SK-N-SH (cell line): ENCODE measurements at regions not wholly inside any gene's neighbourhood (a gene's known extent, or its start where the extent isn't known, plus 50 kb on each side); places are given as distances from the start of the nearest gene placed in this dataset.

ENCODE experiments used
- CTCF ChIA-PET: fragments of 300-600, 350-600 bp; formaldehyde crosslinking; extraction: SDS; loops from one replicate; lab custom pipeline; 2021; lab: Yijun Ruan, JAX
- POLR2A ChIA-PET: fragments of 350-600 bp; sonication (Branson Sonifier 250); formaldehyde crosslinking; extraction: SDS; loops from one replicate; lab custom pipeline; 2020; ENCODE audit warnings: antibody characterized with exemption, inconsistent platforms; lab: Yijun Ruan, JAX
- DNase-seq: peaks from one replicate; pipeline ENCODE4 v3.0.0; 2012
- H2AFZ ChIP-seq: fragments of 200-600 bp; sonication (generic); 2 replicates; pipeline ENCODE4 v1.8.1; 2016; ENCODE audit warnings: antibody characterized with exemption, mild to moderate bottlenecking, low read depth
- H3F3A ChIP-seq: fragments of 200-600 bp; sonication (generic); replicated peaks from 2 replicates; pipeline ENCODE3; 2016; ENCODE audit warnings: antibody characterized with exemption, mild to moderate bottlenecking; ENCODE audit not compliant: insufficient read depth
- H3K27ac ChIP-seq, 2 experiments: fragments of 200-500 bp in 1 of 2; fragments of 200-600 bp in 1 of 2; sonication (Bioruptor generic) in 1 of 2; sonication (generic), shearing (Covaris generic) in 1 of 2; 2 replicates each; pipeline versions ENCODE4 v1.5.1 to v1.6.1; 2014 to 2016; ENCODE audit warnings: low read depth in 2 of 2, inconsistent platforms in 1 of 2, low read length in 1 of 2, mild to moderate bottlenecking in 1 of 2, mixed read lengths in 1 of 2
- H3K27me3 ChIP-seq: fragments of 200-600 bp; sonication (generic), shearing (Covaris generic); 2 replicates; pipeline ENCODE4 v1.6.1; 2016; ENCODE audit warnings: mixed run types; ENCODE audit not compliant: insufficient read depth
- H3K36me3 ChIP-seq, 2 experiments: fragments of 200-500 bp in 1 of 2; fragments of 200-600 bp in 1 of 2; sonication (Bioruptor generic) in 1 of 2; sonication (generic) in 1 of 2; replicated peaks in 1 of 2; 2 replicates each; pipeline versions ENCODE3 to v1.5.1; 2014 to 2016; ENCODE audit warnings: low read length in 1 of 2, mild to moderate bottlenecking in 1 of 2; ENCODE audit not compliant: insufficient read depth in 2 of 2, control insufficient read depth in 1 of 2
- H3K4me1 ChIP-seq, 2 experiments: fragments of 200-500 bp in 1 of 2; fragments of 200-600 bp in 1 of 2; sonication (Bioruptor generic) in 1 of 2; sonication (generic), shearing (Covaris generic) in 1 of 2; 2 replicates each; pipeline versions ENCODE4 v1.5.1 to v1.6.1; 2014 to 2016; ENCODE audit warnings: low read depth in 1 of 2, low read length in 1 of 2, mixed run types in 1 of 2; ENCODE audit not compliant: insufficient read depth in 2 of 2, control insufficient read depth in 1 of 2
- H3K4me2 ChIP-seq: fragments of 200-600 bp; sonication (generic), shearing (Covaris generic); 2 replicates; pipeline ENCODE4 v1.6.1; 2017; ENCODE audit warnings: mixed run types
- H3K4me3 ChIP-seq, 2 experiments: fragments of 200-500 bp in 1 of 2; fragments of 200-600 bp in 1 of 2; sonication (Bioruptor generic) in 1 of 2; sonication (generic), shearing (Covaris generic) in 1 of 2; 2 replicates each; pipeline versions ENCODE4 v1.5.1 to v1.8.1; 2014 to 2016; ENCODE audit warnings: low read depth in 2 of 2, inconsistent platforms in 1 of 2, low read length in 1 of 2, mild to moderate bottlenecking in 1 of 2, mixed read lengths in 1 of 2, moderate library complexity in 1 of 2
- H3K79me2 ChIP-seq: fragments of 200-600 bp; sonication (generic); 2 replicates; pipeline ENCODE4 v1.8.1; 2017; ENCODE audit warnings: mild to moderate bottlenecking; ENCODE audit not compliant: insufficient read depth
- H3K9ac ChIP-seq: fragments of 200-600 bp; sonication (generic); 2 replicates; pipeline ENCODE4 v1.6.1; 2017; ENCODE audit warnings: mixed run types
- H3K9me2 ChIP-seq: fragments of 200-600 bp; sonication (generic); 2 replicates; pipeline ENCODE4 v1.6.1; 2017; ENCODE audit warnings: mixed run types
- H3K9me3 ChIP-seq: fragments of 200-600 bp; sonication (generic); 2 replicates; pipeline ENCODE4 v1.6.1; 2017; ENCODE audit warnings: mixed run types, mild to moderate bottlenecking, moderate library complexity
- H4K20me1 ChIP-seq: fragments of 200-600 bp; sonication (generic); 2 replicates; pipeline ENCODE4 v1.6.1; 2017; ENCODE audit warnings: mild to moderate bottlenecking, mixed run types; ENCODE audit not compliant: insufficient read depth
- CTCF ChIP-seq: fragments of 200-600 bp; sonication (generic); IDR thresholded peaks from 2 replicates; pipeline ENCODE4 v1.6.1; 2017; ENCODE audit warnings: antibody characterized with exemption, mild to moderate bottlenecking, moderate library complexity
- ELF1 ChIP-seq: IDR thresholded peaks from 2 replicates; pipeline ENCODE4 v1.4.0; 2012
- EP300 ChIP-seq, 2 experiments: IDR thresholded peaks; 2 replicates each; pipeline versions ENCODE4 v1.4.0 to v1.6.1; 2012; ENCODE audit warnings: borderline replicate concordance in 1 of 2, low read depth in 1 of 2, low read length in 1 of 2
- FOSL2 ChIP-seq: IDR thresholded peaks from 2 replicates; pipeline ENCODE4 v1.4.0; 2012; ENCODE audit warnings: low read depth, mild to moderate bottlenecking, moderate library complexity, borderline replicate concordance
- FOXJ3 ChIP-seq: sonication (generic); formaldehyde crosslinking; IDR thresholded peaks from 2 replicates; pipeline ENCODE4 v1.5.1; 2020; ENCODE audit warnings: mild to moderate bottlenecking, missing genetic modification reagents
- FOXM1 ChIP-seq: IDR thresholded peaks from 2 replicates; pipeline ENCODE4 v1.4.0; 2012; ENCODE audit warnings: low read depth, mild to moderate bottlenecking
- IRF3 ChIP-seq: fragments of 150-350 bp; IDR thresholded peaks from 2 replicates; pipeline ENCODE4 v1.6.1; 2016; ENCODE audit warnings: mild to moderate bottlenecking, low read depth, low read length
- MAX ChIP-seq: IDR thresholded peaks from 2 replicates; pipeline ENCODE4 v1.4.0; 2012; ENCODE audit warnings: low read depth
- RAD21 ChIP-seq: IDR thresholded peaks from 2 replicates; pipeline ENCODE4 v1.6.1; 2012; ENCODE audit warnings: mild to moderate bottlenecking, low read length
- RCOR1 ChIP-seq: fragments of 150-350 bp; IDR thresholded peaks from 2 replicates; pipeline ENCODE4 v1.6.1; 2017; ENCODE audit warnings: antibody characterized with exemption, low read length
- REST ChIP-seq: IDR thresholded peaks from 2 replicates; pipeline ENCODE4 v1.6.1; 2012; ENCODE audit warnings: mild to moderate bottlenecking, low read depth, low read length, moderate library complexity
- RFX5 ChIP-seq: IDR thresholded peaks from 2 replicates; pipeline ENCODE4 v1.6.1; 2012; ENCODE audit warnings: mild to moderate bottlenecking, improper control_type of control experiment, low read length
- RXRA ChIP-seq: IDR thresholded peaks from 2 replicates; pipeline ENCODE4 v1.4.0; 2012; ENCODE audit warnings: low read depth, mild to moderate bottlenecking, borderline replicate concordance
- SIN3A ChIP-seq: IDR thresholded peaks from 2 replicates; pipeline ENCODE4 v1.6.1; 2012; ENCODE audit warnings: low read depth, mild to moderate bottlenecking, low read length, moderate library complexity, borderline replicate concordance
- SMC3 ChIP-seq: IDR thresholded peaks from 2 replicates; pipeline ENCODE4 v1.6.1; 2012; ENCODE audit warnings: low read depth, low read length, improper control_type of control experiment
- TAF1 ChIP-seq: IDR thresholded peaks from 2 replicates; pipeline ENCODE4 v1.6.1; 2012; ENCODE audit warnings: low read depth, mild to moderate bottlenecking, low read length, moderate library complexity, borderline replicate concordance
- TCF12 ChIP-seq: IDR thresholded peaks from 2 replicates; pipeline ENCODE4 v1.4.0; 2012
- TEAD4 ChIP-seq: IDR thresholded peaks from 2 replicates; pipeline ENCODE4 v1.4.0; 2012; ENCODE audit warnings: mild to moderate bottlenecking, borderline replicate concordance; ENCODE audit not compliant: insufficient read depth
- USF1 ChIP-seq: IDR thresholded peaks from 2 replicates; pipeline ENCODE4 v1.4.0; 2012; ENCODE audit warnings: low read depth, borderline replicate concordance
- USF2 ChIP-seq: fragments of 150-350 bp; IDR thresholded peaks from 2 replicates; pipeline ENCODE4 v1.6.1; 2017; ENCODE audit warnings: antibody characterized with exemption, low read length, low read depth, borderline replicate concordance
- YY1 ChIP-seq: IDR thresholded peaks from 2 replicates; pipeline ENCODE4 v1.4.0; 2012; ENCODE audit warnings: low read depth, mild to moderate bottlenecking
- ZBTB33 ChIP-seq: IDR thresholded peaks from 2 replicates; pipeline ENCODE4 v1.4.0; 2012; ENCODE audit warnings: low read depth, borderline replicate concordance
- WGBS: methylation state at CpG from one replicate; pipeline ENCODE4 v1.1.6; 2017; ENCODE audit warnings: low lambda C conversion rate; 5-methylcytosine and 5-hydroxymethylcytosine counted together

- H3K4me2 ChIP-seq, result peak overlapping the region; percentile 68
- no peak for TF ChIP-seq USF2
- peak; percentile 53; the same call in 1 of the 2 replicates for TF ChIP-seq MAX
- 0 out of 2 replicates have a peak, but pooled peaks have one; percentile 11 for TF ChIP-seq REST
- no peak for TF ChIP-seq RAD21
- no peak for TF ChIP-seq FOXJ3 (CRISPR knock-in tag)
- TF ChIP-seq RXRA, result no peak
- TF ChIP-seq TEAD4, result peak; percentile 64; the same call in 1 of the 2 replicates
- peak; percentile 47; the same call in 1 of the 2 replicates for TF ChIP-seq TAF1
- TF ChIP-seq YY1, result no peak
- no peak for TF ChIP-seq FOSL2
- no peak for TF ChIP-seq RFX5
- no peak for TF ChIP-seq RCOR1
- no peak for TF ChIP-seq CTCF
- no peak for TF ChIP-seq IRF3
- TF ChIP-seq SIN3A, result no peak
- no peak for TF ChIP-seq SMC3
- TF ChIP-seq FOXM1, result no peak
- peak in 1 of 2 experiments; percentile 47; a peak in 1 of 4 replicates for TF ChIP-seq EP300 (IDR thresholded peaks at IDR 0.05; ENCODE audit: borderline replicate concordance in 1 of 2, low read depth in 1 of 2, low read length in 1 of 2)
- TF ChIP-seq USF1, result no peak; the same call in 1 of the 2 replicates
- no peak for TF ChIP-seq ZBTB33
- peak; percentile 67 for TF ChIP-seq TCF12
- 0 out of 2 replicates have a peak, but pooled peaks have one; percentile 23 for TF ChIP-seq ELF1
Measured at GRCh38 chr9:119963798-119964372, 594.6 kb upstream of the BRINP1 start.

More at GRCh38 chr9:119963798-119964372, 594.6 kb upstream of the BRINP1 start:
- no peaks in the 10 kb centered on the region for H3K9me2 ChIP-seq
- H3K27ac ChIP-seq, result peak overlapping the region; percentile 30 to 86; a peak in 3 of 4 replicates
- peak overlapping the region; percentile 80; the same call in 1 of the 2 replicates for H2AFZ ChIP-seq
- ChIA-PET CTCF (interaction anchor here (0.6 to 4.2 kb wide), 3 partner anchors 14 to 435 kb away, joined by 3 to 15 read pairs (median 5); no protein-coding TSS in a partner anchor), POLR2A (no interaction called here)
- peaks cover 0 to 9% of the 10 kb centered on the region in 2 experiments; a peak in 2 of 4 replicates for H3K4me1 ChIP-seq
- H3K27me3 ChIP-seq, result no peaks in the 10 kb centered on the region
- peak overlapping the region; percentile 55; the same call in 1 of the 2 replicates for H3K9ac ChIP-seq
- H3F3A ChIP-seq, result no peaks in the 10 kb centered on the region
- WGBS, result 10% methylated on average over 4 of the region's 5 CpGs
- H3K9me3 ChIP-seq, result no peaks in the 10 kb centered on the region
- DNase-seq, result peak; percentile 30
- no peaks in the 10 kb centered on the region for H3K36me3 ChIP-seq
- H3K4me3 ChIP-seq, result peak overlapping the region in 1 of 2 experiments; percentile 28; a peak in 3 of 4 replicates
- H3K79me2 ChIP-seq, result no peaks in the 10 kb centered on the region
- H4K20me1 ChIP-seq, result no peaks in the 10 kb centered on the region
